K562 (cell line): ENCODE measurements at regions not wholly inside any gene's neighbourhood (a gene's known extent, or its start where the extent isn't known, plus 50 kb on each side); places are given as distances from the start of the nearest gene placed in this dataset.

Experiments
- CHAMP1 ChIP-seq: fragments of 450-650 bp; IDR thresholded peaks from 2 replicates; pipeline ENCODE4 v1.6.1; 2016; ENCODE audit warnings: mild to moderate bottlenecking
- CTCF ChIP-seq, 3 experiments: IDR thresholded peaks in 2 of 3; conservative IDR thresholded peaks in 1 of 3; 2 replicates each; pipeline ENCODE4 v1.5.1; 2011 to 2012; ENCODE audit warnings: low read length in 3 of 3, mild to moderate bottlenecking in 3 of 3, control low read depth in 2 of 3, improper control_type of control experiment in 1 of 3, inconsistent platforms in 1 of 3, low read depth in 1 of 3, mixed read lengths in 1 of 3, moderate library complexity in 1 of 3; ENCODE audit not compliant: insufficient read depth in 2 of 3
- HNRNPH1 ChIP-seq: fragments of 200-400 bp; formaldehyde crosslinking; optimal IDR thresholded peaks from 2 replicates; pipeline ENCODE3; 2017; ENCODE audit warnings: low read depth, mild to moderate bottlenecking, low read length, moderate library complexity
- NR2F6 ChIP-seq: fragments of 450-650 bp; formaldehyde crosslinking; IDR thresholded peaks from 2 replicates; pipeline ENCODE4 v1.4.0; 2020; ENCODE audit warnings: mild to moderate bottlenecking
- POLR2B ChIP-seq: fragments of 450-650 bp; IDR thresholded peaks from 2 replicates; pipeline ENCODE4 v1.6.1; 2018; ENCODE audit warnings: low read depth; ENCODE audit not compliant: partially characterized antibody
- RAD21 ChIP-seq, 2 experiments: fragments of 250-450 bp in 1 of 2; fragments of 450-650 bp in 1 of 2; sonication (Bioruptor Pico) in 1 of 2; formaldehyde crosslinking in 1 of 2; IDR thresholded peaks in 1 of 2; conservative IDR thresholded peaks in 1 of 2; 2 replicates each; pipeline versions ENCODE4 v1.4.0 to v1.8.0; 2020 to 2022; ENCODE audit warnings: mild to moderate bottlenecking in 2 of 2, moderate library complexity in 1 of 2
- RAD51 ChIP-seq: fragments of 450-650 bp; IDR thresholded peaks from 2 replicates; pipeline ENCODE4 v1.7.1; 2016; ENCODE audit warnings: low read depth, mild to moderate bottlenecking, borderline replicate concordance
- SIX5 ChIP-seq, 2 experiments: IDR thresholded peaks; 2 replicates each; pipeline ENCODE4 v1.6.1; 2011; ENCODE audit warnings: low read length in 2 of 2, borderline replicate concordance in 1 of 2, low read depth in 1 of 2, mild to moderate bottlenecking in 1 of 2, moderate library complexity in 1 of 2; ENCODE audit not compliant: insufficient read depth in 1 of 2
- TEAD4 ChIP-seq, 2 experiments: sonication (generic) in 1 of 2; formaldehyde crosslinking in 1 of 2; IDR thresholded peaks; 2 replicates each; pipeline versions ENCODE4 v1.6.1 to v1.8.0; 2012 to 2022; ENCODE audit warnings: borderline replicate concordance in 1 of 2, inconsistent platforms in 1 of 2, low read length in 1 of 2, mild to moderate bottlenecking in 1 of 2, missing genetic modification reagents in 1 of 2
- THAP7 ChIP-seq: fragments of 250-450 bp; sonication (Bioruptor Pico); IDR thresholded peaks from 2 replicates; pipeline ENCODE4 v1.5.0; 2021
- ZBTB33 ChIP-seq: sonication (generic); formaldehyde crosslinking; IDR thresholded peaks from 2 replicates; pipeline ENCODE4 v1.8.1; 2023; ENCODE audit warnings: mild to moderate bottlenecking, missing genetic modification reagents
- ZBTB49 ChIP-seq: sonication (generic); formaldehyde crosslinking; IDR thresholded peaks from 2 replicates; pipeline ENCODE4 v1.8.0; 2022; ENCODE audit warnings: missing genetic modification reagents, mild to moderate bottlenecking, borderline replicate concordance
- ZNF239 ChIP-seq: fragments of 250-450 bp; sonication (Bioruptor Pico); IDR thresholded peaks from 2 replicates; pipeline ENCODE4 v1.4.0; 2020; ENCODE audit warnings: mild to moderate bottlenecking
- ZNF445 ChIP-seq: fragments of 250-450 bp; sonication (Bioruptor Pico); IDR thresholded peaks from 2 replicates; pipeline ENCODE4 v1.4.0; 2020; ENCODE audit warnings: low read depth, mild to moderate bottlenecking, moderate library complexity

- no peak for TF ChIP-seq ZBTB49 (CRISPR knock-in tag)
- TF ChIP-seq POLR2B = no peak
- TF ChIP-seq ZBTB33 (CRISPR knock-in tag) = no peak
- TF ChIP-seq HNRNPH1 = no peak
- no peak for TF ChIP-seq CHAMP1
- no peak for TF ChIP-seq ZNF445 (CRISPR knock-in tag)
- no peak for TF ChIP-seq CTCF (IDR thresholded peaks at IDR 0.05 in 2 of 3, conservative IDR thresholded peaks at IDR 0.05 in 1 of 3; ENCODE audit: insufficient read depth in 2 of 3, low read depth in 1 of 3, low read length in 3 of 3)
- TF ChIP-seq RAD51 = no peak
- no peak for TF ChIP-seq ZNF239 (CRISPR knock-in tag)
- no peak for TF ChIP-seq NR2F6 (CRISPR knock-in tag)
- no peak for TF ChIP-seq TEAD4 (IDR thresholded peaks at IDR 0.05; ENCODE audit: low read length)
- no peak for TF ChIP-seq TEAD4 (CRISPR knock-in tag; IDR thresholded peaks at IDR 0.05; ENCODE audit: borderline replicate concordance)
- no peak for TF ChIP-seq THAP7 (CRISPR knock-in tag)
- no peak for TF ChIP-seq SIX5 (IDR thresholded peaks at IDR 0.05; ENCODE audit: borderline replicate concordance in 1 of 2, insufficient read depth in 1 of 2, low read depth in 1 of 2, low read length in 2 of 2)
- no peak for TF ChIP-seq RAD21 (CRISPR knock-in tag; conservative IDR thresholded peaks at IDR 0.05 in 1 of 2, IDR thresholded peaks at IDR 0.05 in 1 of 2)
Observed at GRCh38 chr1:47618222-47618720, 180.4 kb downstream of the FOXD2 start.
